ENCODE measurements at regions not wholly inside any gene's neighbourhood (a gene's known extent, or its start where the extent isn't known, plus 50 kb on each side); places are given as distances from the start of the nearest gene placed in this dataset.

DNA sequence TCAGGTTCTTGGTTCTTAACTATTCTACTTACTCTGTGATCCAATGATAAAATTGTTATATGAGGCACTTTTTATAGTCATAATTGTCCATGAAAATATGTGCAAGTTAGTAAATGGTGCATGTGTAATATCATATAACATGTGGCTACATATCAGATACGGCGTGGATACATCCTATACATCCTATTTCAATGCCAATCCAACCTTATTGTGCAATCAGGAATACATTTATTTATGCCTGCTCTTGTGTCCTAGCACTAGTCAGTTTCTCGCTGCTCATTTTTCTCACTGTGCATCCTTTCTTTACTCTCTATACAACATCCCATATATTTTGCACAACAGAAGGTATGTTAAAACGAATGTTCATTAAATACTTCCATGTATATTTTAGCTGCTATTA, 1141.1 kb downstream of the FAT4 start:
- Histone ChIP-seq H3K4me3 (no peak overlapping the region), H3K9me3 (replicated peaks in 1 of 3) (no peaks in the 10 kb centered on the region), H3K36me3 (replicated peaks in 1 of 2) (no peaks in the 10 kb centered on the region), H3K27ac (no peak overlapping the region), H3K27me3 (no peaks in the 10 kb centered on the region), H3K4me1 (replicated peaks in 1 of 2) (no peaks in the 10 kb centered on the region)
- WGBS, 4 donors = 60 to 74% (median 66%) methylated on average over 4 of the region's 4 CpGs
- no peak for DNase-seq
- intact Hi-C loops (cut with DNase I) = no loop called here
- no peak for TF ChIP-seq POLR2A (IDR thresholded peaks at IDR 0.05)
- TF ChIP-seq, protein P1, sequence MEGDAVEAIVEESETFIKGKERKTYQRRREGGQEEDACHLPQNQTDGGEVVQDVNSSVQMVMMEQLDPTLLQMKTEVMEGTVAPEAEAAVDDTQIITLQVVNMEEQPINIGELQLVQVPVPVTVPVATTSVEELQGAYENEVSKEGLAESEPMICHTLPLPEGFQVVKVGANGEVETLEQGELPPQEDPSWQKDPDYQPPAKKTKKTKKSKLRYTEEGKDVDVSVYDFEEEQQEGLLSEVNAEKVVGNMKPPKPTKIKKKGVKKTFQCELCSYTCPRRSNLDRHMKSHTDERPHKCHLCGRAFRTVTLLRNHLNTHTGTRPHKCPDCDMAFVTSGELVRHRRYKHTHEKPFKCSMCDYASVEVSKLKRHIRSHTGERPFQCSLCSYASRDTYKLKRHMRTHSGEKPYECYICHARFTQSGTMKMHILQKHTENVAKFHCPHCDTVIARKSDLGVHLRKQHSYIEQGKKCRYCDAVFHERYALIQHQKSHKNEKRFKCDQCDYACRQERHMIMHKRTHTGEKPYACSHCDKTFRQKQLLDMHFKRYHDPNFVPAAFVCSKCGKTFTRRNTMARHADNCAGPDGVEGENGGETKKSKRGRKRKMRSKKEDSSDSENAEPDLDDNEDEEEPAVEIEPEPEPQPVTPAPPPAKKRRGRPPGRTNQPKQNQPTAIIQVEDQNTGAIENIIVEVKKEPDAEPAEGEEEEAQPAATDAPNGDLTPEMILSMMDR (IDR thresholded peaks at IDR 0.05) = no peak

GRCh38 chr4:126458993-126459392, 1144.2 kb downstream of the FAT4 start:
- no peaks in the 10 kb centered on the region for H3K27me3 ChIP-seq
- H3K4me1 ChIP-seq (replicated peaks in 1 of 2) = no peaks in the 10 kb centered on the region
- intact Hi-C loops (cut with DNase I) = no loop called here
- no peaks in the 10 kb centered on the region for H3K9me3 ChIP-seq (replicated peaks in 1 of 3)
- no peak overlapping the region for H3K27ac ChIP-seq
- TF ChIP-seq, protein P1 (IDR thresholded peaks at IDR 0.05) = no peak
- no peak for TF ChIP-seq POLR2A (IDR thresholded peaks at IDR 0.05)
- H3K36me3 ChIP-seq (replicated peaks in 1 of 2) = no peaks in the 10 kb centered on the region
- 45 to 84% (median 63%) methylated on average over 1 of the region's 1 CpG for WGBS, 4 donors
- no peak for DNase-seq
- H3K4me3 ChIP-seq = no peak overlapping the region

DNA sequence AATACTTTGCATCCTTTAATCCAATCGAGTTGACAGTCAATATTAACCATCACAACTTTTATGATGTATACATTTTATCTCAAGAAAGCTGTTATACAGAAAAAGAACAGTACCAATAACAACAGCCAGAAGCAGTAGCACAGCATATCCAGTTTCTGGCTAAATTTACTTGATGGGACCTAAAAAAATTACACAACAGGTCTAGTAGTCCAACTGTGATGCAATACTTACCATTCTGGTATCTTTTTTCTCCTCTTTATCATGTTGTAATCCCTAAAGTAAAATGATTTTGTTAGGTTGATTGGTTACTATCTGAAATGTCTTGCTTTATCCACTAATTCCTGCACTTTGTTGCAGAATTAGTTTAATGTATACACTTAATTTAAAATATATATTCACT, 1150.6 kb downstream of the FAT4 start:
- Histone ChIP-seq H3K27ac (no peak overlapping the region), H3K9me3 (replicated peaks in 1 of 3) (no peaks in the 10 kb centered on the region), H3K36me3 (replicated peaks in 1 of 2) (no peaks in the 10 kb centered on the region), H3K4me3 (no peak overlapping the region), H3K4me1 (replicated peaks in 1 of 2) (no peaks in the 10 kb centered on the region), H3K27me3 (no peaks in the 10 kb centered on the region)
- DNase-seq = no peak
- no peak for TF ChIP-seq POLR2A (IDR thresholded peaks at IDR 0.05)
- TF ChIP-seq, protein P1 (IDR thresholded peaks at IDR 0.05) = no peak
- WGBS, 4 donors = 47 to 83% (median 65%) methylated on average over 1 of the region's 1 CpG
- intact Hi-C loops (cut with DNase I) = no loop called here

DNA sequence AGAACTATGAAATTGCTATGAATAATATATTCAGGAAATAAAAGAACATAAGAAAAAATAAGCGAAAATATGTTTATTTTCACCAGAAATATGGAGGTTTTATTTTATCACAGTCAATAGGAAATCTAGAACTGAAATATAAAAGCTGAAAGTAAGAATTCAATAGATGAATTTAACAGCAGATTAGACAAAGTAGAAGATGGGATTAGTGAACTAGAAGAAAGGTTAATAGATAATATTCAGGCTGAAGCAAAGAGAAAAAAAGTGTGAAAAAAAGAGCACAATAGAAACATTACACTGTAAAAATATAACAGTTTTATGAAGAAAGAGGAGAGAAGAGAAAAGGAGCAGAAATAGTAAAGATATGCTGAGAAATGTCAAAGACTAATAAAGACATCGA, 1152.1 kb downstream of the FAT4 start:
- Histone ChIP-seq H3K27me3 (no peaks in the 10 kb centered on the region), H3K4me3 (no peak overlapping the region), H3K9me3 (replicated peaks in 1 of 3) (no peaks in the 10 kb centered on the region), H3K27ac (no peak overlapping the region), H3K36me3 (replicated peaks in 1 of 2) (no peaks in the 10 kb centered on the region), H3K4me1 (replicated peaks in 1 of 2) (no peaks in the 10 kb centered on the region)
- intact Hi-C loops (cut with DNase I) = no loop called here
- no peak for DNase-seq
- WGBS, 4 donors = 75 to 85% (median 79%) methylated on average over 2 of the region's 2 CpGs
- TF ChIP-seq, protein P1 (IDR thresholded peaks at IDR 0.05) = no peak
- TF ChIP-seq POLR2A (IDR thresholded peaks at IDR 0.05) = no peak
